Germinal center (tissue), 1 donor: ENCODE measurements at regions not wholly inside any gene's neighbourhood (a gene's known extent, or its start where the extent isn't known, plus 50 kb on each side); places are given as distances from the start of the nearest gene placed in this dataset.

Source experiments
- DNase-seq: peaks from one replicate; pipeline ENCODE4 v3.0.0; 2012; ENCODE audit warnings: mixed read lengths, low spot score

DNA sequence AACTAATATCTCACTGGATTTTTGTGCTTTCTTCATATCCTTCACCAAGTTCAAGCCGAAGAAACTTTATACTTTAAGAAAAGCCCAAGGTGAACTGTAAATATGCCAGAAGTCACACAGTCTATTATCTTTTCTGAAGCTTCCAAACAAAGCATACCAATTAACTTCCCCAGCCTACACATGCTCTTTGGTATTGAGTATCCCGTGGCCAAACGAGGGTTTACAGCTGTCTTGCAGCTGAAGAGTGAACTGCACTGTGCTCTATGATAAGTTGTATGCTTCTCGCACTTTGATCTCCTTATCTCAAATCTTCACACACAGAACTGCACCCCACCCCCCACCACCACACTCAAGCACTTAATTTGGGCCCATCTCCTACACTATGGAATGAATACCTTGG lies 215.6 kb upstream of the VEPH1 start:
- no peak for DNase-seq

DNA sequence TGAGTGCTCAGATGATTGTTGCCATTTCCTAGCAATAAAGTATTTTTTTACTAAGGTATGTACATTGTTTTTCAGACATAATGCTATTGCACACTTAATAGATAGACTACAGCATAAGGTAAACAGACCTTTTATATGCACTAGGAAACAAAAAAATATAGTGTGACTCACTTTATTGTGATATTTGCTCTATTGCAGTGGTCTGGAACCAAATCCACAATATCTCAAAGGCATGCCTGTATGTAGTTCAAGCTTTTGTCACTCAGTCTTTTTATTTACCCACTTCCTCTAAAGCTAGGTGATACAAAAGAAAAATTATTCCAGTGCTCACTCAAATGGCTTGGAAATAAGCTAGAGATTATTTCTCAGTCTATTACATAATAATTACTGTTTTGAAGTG lies 209.9 kb upstream of the VEPH1 start:
- DNase-seq = no peak

DNA sequence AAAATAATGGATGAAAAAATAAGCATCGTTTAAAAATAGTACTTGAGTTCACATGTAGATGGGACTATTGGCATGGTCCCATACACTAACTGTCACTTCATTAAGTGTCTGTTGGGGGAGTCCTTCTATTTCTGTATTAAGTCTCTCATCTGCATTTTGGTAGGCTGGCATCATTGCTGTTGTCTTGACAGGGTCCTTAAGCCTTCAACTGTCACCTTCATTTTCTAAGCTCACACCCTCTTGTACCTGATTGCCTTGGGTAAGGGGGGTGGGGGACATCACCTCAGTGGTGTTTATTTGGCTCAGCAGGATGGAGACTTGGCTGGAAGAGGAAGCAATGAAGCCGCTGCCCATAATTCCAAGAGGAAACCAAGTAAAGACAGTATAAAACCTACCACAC lies 202.0 kb upstream of the VEPH1 start:
- DNase-seq = no peak

GRCh38 chr3:157700405-157700804 lies 197.2 kb upstream of the VEPH1 start:
- no peak for DNase-seq

GRCh38 chr3:157695586-157695985 lies 192.4 kb upstream of the VEPH1 start:
- DNase-seq = no peak

DNA sequence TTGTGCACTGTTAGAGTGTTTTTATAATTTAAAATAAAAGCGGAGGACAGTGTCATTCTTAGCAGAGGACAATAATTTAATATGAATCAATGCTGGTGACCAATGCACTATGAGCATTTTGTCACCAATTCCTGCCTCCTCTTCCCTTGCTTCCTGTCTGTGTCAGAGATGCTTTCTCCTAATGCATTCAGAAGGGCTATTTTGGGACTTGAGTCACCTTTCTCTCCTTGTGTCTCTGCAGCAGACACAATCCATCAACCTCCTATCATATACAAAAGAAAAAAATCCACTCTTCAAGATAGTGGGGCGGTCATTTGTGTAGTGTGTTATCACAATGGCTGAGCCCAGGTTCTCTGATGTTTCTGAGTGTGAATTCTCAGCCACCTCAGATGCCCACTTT lies 191.9 kb upstream of the VEPH1 start:
- DNase-seq = no peak

DNA sequence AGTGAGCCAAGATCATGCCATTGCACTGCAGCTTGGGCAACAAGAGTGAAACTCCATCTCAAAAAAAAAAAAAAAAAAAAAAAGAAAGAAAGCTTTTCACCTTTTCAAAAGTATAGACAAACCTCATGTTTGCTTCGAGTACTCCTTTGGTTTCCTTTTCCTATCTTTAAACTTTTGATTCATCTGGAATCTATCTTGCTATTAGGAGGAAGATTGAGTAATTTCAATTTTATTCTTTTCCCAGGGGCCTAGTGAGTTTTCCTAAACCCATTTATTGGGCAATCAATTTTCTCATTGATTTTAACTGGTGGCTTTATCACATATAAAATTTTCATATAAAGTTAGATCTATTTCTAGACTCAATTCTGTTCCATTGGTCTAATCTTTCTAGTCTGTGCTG lies 190.5 kb upstream of the VEPH1 start:
- DNase-seq = no peak

GRCh38 chr3:157692468-157692867 lies 189.3 kb upstream of the VEPH1 start:
- DNase-seq = no peak

DNA sequence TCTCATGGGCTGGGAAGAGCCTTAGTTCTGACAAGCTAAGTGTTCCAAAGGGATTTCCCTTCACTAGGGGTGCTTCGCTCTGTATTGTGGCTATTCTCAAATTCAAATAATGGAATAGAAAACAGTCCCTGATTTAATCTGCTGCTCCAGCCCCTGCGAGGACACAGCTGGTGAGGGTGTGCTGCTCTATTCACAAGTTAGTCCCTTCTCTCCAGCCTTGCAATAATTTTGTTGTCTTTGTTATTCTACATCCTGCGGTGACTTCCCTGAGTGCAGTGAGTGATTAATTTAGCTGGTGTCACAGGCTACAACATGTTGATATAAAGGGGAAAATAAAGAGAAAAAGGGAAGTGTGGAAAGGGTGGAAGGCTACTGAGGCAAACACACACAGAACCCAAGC lies 180.5 kb upstream of the VEPH1 start:
- DNase-seq = no peak

- no peak for DNase-seq
Measured at GRCh38 chr3:157672061-157672460, 168.8 kb upstream of the VEPH1 start.

- DNase-seq = no peak
Measured at GRCh38 chr3:157671656-157672055, 168.4 kb upstream of the VEPH1 start.

DNA sequence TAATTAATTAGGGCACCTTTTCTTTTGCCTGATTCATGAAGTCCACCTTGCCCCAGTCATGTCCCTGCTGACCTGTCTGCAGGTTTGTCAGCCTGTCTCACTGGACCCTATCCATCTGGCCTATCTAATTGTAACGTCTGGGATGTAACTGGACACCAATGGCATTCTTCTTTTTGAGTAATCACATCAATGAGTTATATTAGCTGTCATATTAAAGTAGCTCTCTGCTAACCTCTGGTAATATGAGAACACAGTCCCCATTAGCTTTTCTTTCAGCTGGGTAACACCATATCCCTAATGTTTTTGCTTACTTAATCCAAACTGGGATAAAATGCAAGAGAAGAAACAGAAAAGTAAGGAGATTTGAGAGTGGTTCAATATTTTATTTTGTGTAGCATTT lies 166.2 kb upstream of the VEPH1 start:
- DNase-seq = no peak

- no peak for DNase-seq
Measured at GRCh38 chr3:157667493-157667892, 164.3 kb upstream of the VEPH1 start.

DNA sequence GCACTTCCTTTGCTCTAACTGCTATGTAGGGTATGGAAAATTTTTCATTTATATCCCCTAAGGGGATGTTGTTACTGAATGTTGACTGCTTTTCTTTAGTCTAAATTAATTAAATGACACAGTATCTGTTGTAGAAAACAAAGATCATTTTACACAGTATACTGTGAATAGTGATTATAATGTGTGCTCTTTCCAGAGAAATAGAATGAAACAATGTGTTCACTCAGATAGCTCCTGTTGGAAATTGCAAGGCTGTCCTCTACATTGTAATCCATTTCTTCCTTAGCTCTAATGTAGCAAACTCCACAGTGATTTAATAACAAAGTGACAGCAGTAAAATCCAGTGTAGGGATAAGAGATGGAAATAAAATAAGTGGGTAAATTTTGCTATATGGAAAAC lies 159.0 kb upstream of the VEPH1 start:
- DNase-seq = no peak

DNA sequence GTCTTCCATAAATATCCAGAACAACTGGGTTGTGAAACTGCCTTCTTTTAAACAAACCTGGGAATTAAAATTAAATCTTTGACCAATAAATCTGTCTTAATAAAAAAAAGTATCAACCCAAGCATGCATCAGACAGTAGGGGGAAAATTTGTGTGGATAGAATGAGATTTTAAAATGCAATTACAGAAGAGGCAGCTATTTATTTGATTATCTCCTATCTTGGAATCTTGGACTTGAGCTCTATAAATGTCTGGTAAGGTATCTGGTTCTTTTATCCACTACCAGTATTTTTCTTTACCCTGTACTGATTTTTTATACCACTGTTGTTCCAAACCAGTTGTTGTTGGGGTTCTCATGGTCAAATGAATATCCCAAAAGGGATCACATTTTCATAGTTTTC lies 157.6 kb upstream of the VEPH1 start:
- DNase-seq = no peak

- no peak for DNase-seq
Measured at GRCh38 chr3:157652366-157652765, 149.2 kb upstream of the VEPH1 start.

- no peak for DNase-seq
Measured at GRCh38 chr3:157650699-157651098, 147.5 kb upstream of the VEPH1 start.

GRCh38 chr3:157650172-157650571 lies 147.0 kb upstream of the VEPH1 start:
- no peak for DNase-seq

GRCh38 chr3:157649511-157649910 lies 146.3 kb upstream of the VEPH1 start:
- no peak for DNase-seq

GRCh38 chr3:157647820-157648219 lies 144.6 kb upstream of the VEPH1 start:
- no peak for DNase-seq

GRCh38 chr3:157639756-157640426 lies 136.7 kb upstream of the VEPH1 start:
- no peak for DNase-seq

GRCh38 chr3:157637866-157638265 lies 134.7 kb upstream of the VEPH1 start:
- no peak for DNase-seq

DNA sequence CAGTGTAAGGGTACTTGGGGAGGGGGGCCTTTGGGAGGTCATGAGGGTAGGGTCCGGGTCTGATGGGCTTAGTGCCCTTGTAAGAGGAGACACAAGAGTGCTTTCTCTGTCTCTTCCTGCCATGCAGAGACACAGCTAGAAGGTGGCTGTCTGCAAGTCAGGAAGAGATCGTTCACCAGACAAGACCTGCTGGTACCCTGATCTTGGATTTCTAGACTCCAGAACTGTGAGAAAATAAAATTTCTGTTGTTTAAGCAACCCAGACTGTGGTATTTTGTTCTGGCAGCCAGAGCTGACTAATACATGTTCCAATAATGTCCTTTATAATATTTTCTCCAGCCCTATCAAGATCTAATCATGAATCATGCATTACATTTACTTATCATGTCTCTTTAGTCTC lies 130.0 kb upstream of the VEPH1 start:
- DNase-seq = no peak

GRCh38 chr3:157632075-157632474 lies 128.9 kb upstream of the VEPH1 start:
- DNase-seq = no peak

- no peak for DNase-seq
Measured at GRCh38 chr3:157631478-157631877, 128.3 kb upstream of the VEPH1 start.
